Osteoblast (primary cell): ENCODE measurements at regions not wholly inside any gene's neighbourhood (a gene's known extent, or its start where the extent isn't known, plus 50 kb on each side); places are given as distances from the start of the nearest gene placed in this dataset.

Source experiments
- DNase-seq: peaks from one replicate; pipeline ENCODE4 v3.0.0; 2011; ENCODE audit warnings: low spot score, mixed read lengths; ENCODE audit not compliant: insufficient read length; ENCODE audit errors: missing footprints
- H2AFZ ChIP-seq: 2 replicates; pipeline ENCODE4 v1.6.0; 2011; ENCODE audit warnings: mild to moderate bottlenecking, low read length
- H3K27ac ChIP-seq: 2 replicates; pipeline ENCODE4 v1.5.1; 2011; ENCODE audit warnings: mild to moderate bottlenecking, low read depth, low read length, moderate library complexity
- H3K27me3 ChIP-seq: 2 replicates; pipeline ENCODE4 v1.6.0; 2012; ENCODE audit warnings: mild to moderate bottlenecking, control low read depth, inconsistent platforms, low read length, moderate library complexity; ENCODE audit not compliant: insufficient read depth
- H3K36me3 ChIP-seq: 2 replicates; pipeline ENCODE4 v1.5.1; 2011; ENCODE audit warnings: mild to moderate bottlenecking, low read length, control low read depth, moderate library complexity; ENCODE audit not compliant: insufficient read depth
- H3K4me1 ChIP-seq: 2 replicates; pipeline ENCODE4 v1.5.1; 2011; ENCODE audit warnings: mild to moderate bottlenecking, low read length, control low read depth, moderate library complexity; ENCODE audit not compliant: insufficient read depth
- H3K4me2 ChIP-seq: 2 replicates; pipeline ENCODE4 v1.6.0; 2011; ENCODE audit warnings: mild to moderate bottlenecking, low read length; ENCODE audit not compliant: insufficient read depth
- H3K4me3 ChIP-seq: fragments of 200-600 bp; sonication (generic); 3 replicates; pipeline ENCODE4 v1.5.1; 2012; ENCODE audit warnings: mild to moderate bottlenecking, low read length, inconsistent platforms; ENCODE audit not compliant: insufficient read depth
- H3K79me2 ChIP-seq: 2 replicates; pipeline ENCODE4 v1.6.0; 2012; ENCODE audit warnings: mild to moderate bottlenecking, low read length, control low read depth, inconsistent platforms; ENCODE audit not compliant: insufficient read depth
- H3K9me3 ChIP-seq: 2 replicates; pipeline ENCODE4 v1.5.1; 2011; ENCODE audit warnings: low read depth, low read length, control low read depth
- H4K20me1 ChIP-seq: 2 replicates; pipeline ENCODE4 v1.6.0; 2012; ENCODE audit warnings: mild to moderate bottlenecking, low read length, control low read depth; ENCODE audit not compliant: insufficient read depth
- CTCF ChIP-seq: IDR thresholded peaks from 2 replicates; pipeline ENCODE4 v1.5.1; 2011; ENCODE audit warnings: mild to moderate bottlenecking, low read depth, low read length, moderate library complexity; ENCODE audit errors: extremely low read depth

DNA sequence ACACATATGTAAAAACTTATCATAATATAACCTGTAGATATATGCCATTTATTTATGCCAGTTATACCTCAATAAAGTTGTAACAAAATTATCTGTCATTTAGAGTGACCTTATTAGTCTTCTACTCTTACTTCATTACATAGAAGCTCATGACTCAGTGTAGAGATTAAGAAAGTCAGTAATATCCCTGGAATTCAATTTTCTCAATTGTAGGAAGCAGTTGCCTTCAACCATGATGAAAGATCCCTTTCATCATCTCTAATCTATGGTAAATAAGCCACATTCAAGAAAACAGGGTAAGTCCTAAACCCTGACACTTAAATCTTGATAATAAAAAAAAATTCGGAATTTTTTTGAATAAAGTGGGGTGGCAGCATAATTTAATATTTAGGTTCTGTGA is 216.5 kb upstream of the PEX5L start:
- no peak overlapping the region for H2AFZ ChIP-seq
- H4K20me1 ChIP-seq = no peaks in the 10 kb centered on the region
- no peaks in the 10 kb centered on the region for H3K27me3 ChIP-seq
- H3K4me2 ChIP-seq = no peak overlapping the region
- no peak overlapping the region for H3K4me3 ChIP-seq
- no peak for TF ChIP-seq CTCF
- H3K9me3 ChIP-seq = no peaks in the 10 kb centered on the region
- no peak for DNase-seq
- no peaks in the 10 kb centered on the region for H3K36me3 ChIP-seq
- H3K27ac ChIP-seq = no peak overlapping the region
- H3K79me2 ChIP-seq = no peaks in the 10 kb centered on the region
- no peaks in the 10 kb centered on the region for H3K4me1 ChIP-seq

DNA sequence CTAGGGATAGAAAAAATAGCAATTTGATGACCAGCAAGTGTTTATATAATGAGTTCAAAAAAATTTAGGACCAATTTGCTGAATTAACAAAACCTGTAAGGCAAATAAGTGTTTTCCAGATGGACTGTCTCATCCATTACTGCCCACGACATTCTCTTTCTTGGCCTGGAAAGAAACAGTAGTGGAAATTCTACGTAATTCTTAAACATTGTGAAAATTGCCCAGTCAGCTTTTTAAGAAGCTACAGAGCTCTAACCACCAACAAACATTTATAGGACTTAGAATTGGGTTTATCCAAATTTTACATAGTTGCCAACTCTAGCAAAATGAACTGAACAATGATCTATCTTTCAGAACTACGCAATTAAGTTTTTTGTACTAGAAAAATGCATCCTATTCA is 227.7 kb upstream of the PEX5L start:
- no peaks in the 10 kb centered on the region for H3K27me3 ChIP-seq
- no peak overlapping the region for H3K4me2 ChIP-seq
- DNase-seq = no peak
- no peaks in the 10 kb centered on the region for H3K36me3 ChIP-seq
- H3K27ac ChIP-seq = no peak overlapping the region
- TF ChIP-seq CTCF = no peak
- H4K20me1 ChIP-seq = no peaks in the 10 kb centered on the region
- H2AFZ ChIP-seq = no peak overlapping the region
- no peak overlapping the region for H3K4me3 ChIP-seq
- no peaks in the 10 kb centered on the region for H3K79me2 ChIP-seq
- no peaks in the 10 kb centered on the region for H3K4me1 ChIP-seq
- H3K9me3 ChIP-seq = peaks cover 3% of the 10 kb centered on the region

DNA sequence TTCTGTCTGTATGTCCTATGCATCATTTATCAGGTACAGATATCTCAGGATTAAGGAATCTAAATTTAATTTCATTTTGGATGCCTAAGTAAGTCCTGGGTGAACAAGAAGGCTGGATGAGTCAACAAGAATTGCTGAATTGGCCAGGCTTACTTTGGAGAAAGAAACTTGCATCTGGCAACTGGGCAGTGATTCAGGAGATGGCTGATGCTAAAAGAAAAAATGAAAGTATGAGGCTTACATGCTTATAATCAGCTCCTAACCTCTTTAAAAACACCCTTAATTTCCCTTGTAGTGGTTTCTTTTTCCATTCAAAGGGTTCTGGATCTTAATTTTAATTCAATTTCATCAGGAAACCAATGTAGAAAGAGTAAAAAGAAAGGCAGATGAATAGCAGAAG is 228.8 kb upstream of the PEX5L start:
- Histone ChIP-seq H3K36me3 (no peaks in the 10 kb centered on the region), H3K27me3 (no peaks in the 10 kb centered on the region), H3K4me1 (no peaks in the 10 kb centered on the region), H4K20me1 (no peaks in the 10 kb centered on the region), H3K4me3 (no peak overlapping the region), H3K79me2 (no peaks in the 10 kb centered on the region), H2AFZ (peak overlapping the region; percentile 75), H3K4me2 (peak overlapping the region; percentile 25), H3K9me3 (peaks cover 3% of the 10 kb centered on the region), H3K27ac (no peak overlapping the region)
- no peak for TF ChIP-seq CTCF
- no peak for DNase-seq

GRCh38 chr3:180267202-180267843 is 230.6 kb upstream of the PEX5L start:
- Histone ChIP-seq H3K36me3 (no peaks in the 10 kb centered on the region), H3K4me1 (no peaks in the 10 kb centered on the region), H3K9me3 (no peaks in the 10 kb centered on the region), H3K27ac (no peak overlapping the region), H2AFZ (peak overlapping the region; percentile 92), H3K27me3 (no peaks in the 10 kb centered on the region), H3K79me2 (no peaks in the 10 kb centered on the region), H3K4me3 (peak overlapping the region; percentile 12), H4K20me1 (no peaks in the 10 kb centered on the region), H3K4me2 (peak overlapping the region; percentile 53)
- no peak for DNase-seq
- TF ChIP-seq CTCF = no peak
